ENCODE measurements at regions not wholly inside any gene's neighbourhood (a gene's known extent, or its start where the extent isn't known, plus 50 kb on each side); places are given as distances from the start of the nearest gene placed in this dataset.
"Not testable (repeated sequence)": the region's sequence is repeated elsewhere in the genome, so short reads cannot be mapped to it uniquely, and the experiment has no call there.

- FAIRE-seq; DNase-seq (ENCODE audit: extremely low spot score, insufficient read length, low read depth): not testable (repeated sequence)
Measured at GRCh38 chr10:120047373-120047772, 154.8 kb downstream of the SEC23IP start.

GRCh38 chr10:120047926-120048325 is 155.4 kb downstream of the SEC23IP start:
- FAIRE-seq: no peak
- no peak for DNase-seq (ENCODE audit: extremely low spot score, insufficient read length, low read depth)

GRCh38 chr10:120048391-120048790 is 155.9 kb downstream of the SEC23IP start:
- no peak for DNase-seq (ENCODE audit: extremely low spot score, insufficient read length, low read depth)
- no peak for FAIRE-seq

- DNase-seq (ENCODE audit: extremely low spot score, insufficient read length, low read depth): no peak
- FAIRE-seq: no peak
Measured at GRCh38 chr10:120051671-120052070, 159.1 kb downstream of the SEC23IP start.

GRCh38 chr10:120052964-120053702 is 160.6 kb downstream of the SEC23IP start:
- DNase-seq (ENCODE audit: extremely low spot score, insufficient read length, low read depth): no peak
- FAIRE-seq: no peak

- FAIRE-seq; DNase-seq (ENCODE audit: extremely low spot score, insufficient read length, low read depth): not testable (repeated sequence)
Measured at GRCh38 chr10:120059790-120060189, 167.3 kb downstream of the SEC23IP start.

GRCh38 chr10:120067427-120067826 is 174.9 kb downstream of the SEC23IP start:
- no peak for FAIRE-seq
- no peak for DNase-seq (ENCODE audit: extremely low spot score, insufficient read length, low read depth)

GRCh38 chr10:120069700-120070099 is 177.2 kb downstream of the SEC23IP start:
- no peak for DNase-seq (ENCODE audit: extremely low spot score, insufficient read length, low read depth)

GRCh38 chr10:120075349-120075748 is 182.8 kb downstream of the SEC23IP start:
- DNase-seq (ENCODE audit: extremely low spot score, insufficient read length, low read depth) (no peak), FAIRE-seq (no peak)

More at GRCh38 chr10:120069700-120070099, 177.2 kb downstream of the SEC23IP start:
- FAIRE-seq: no peak

- DNase-seq (ENCODE audit: extremely low spot score, insufficient read length, low read depth) (no peak), FAIRE-seq (no peak)
Measured at GRCh38 chr10:120076996-120077706, 184.6 kb downstream of the SEC23IP start.

- FAIRE-seq (no peak), DNase-seq (ENCODE audit: extremely low spot score, insufficient read length, low read depth) (no peak)
Measured at GRCh38 chr10:120077707-120078492, 185.4 kb downstream of the SEC23IP start.

- FAIRE-seq (no peak), DNase-seq (ENCODE audit: extremely low spot score, insufficient read length, low read depth) (no peak)
Measured at GRCh38 chr10:120085096-120085796, 192.7 kb downstream of the SEC23IP start.

- DNase-seq (ENCODE audit: extremely low spot score, insufficient read length, low read depth): no peak
- FAIRE-seq: no peak
Measured at GRCh38 chr10:120086066-120086465, 193.5 kb downstream of the SEC23IP start.

- FAIRE-seq: no peak
- DNase-seq (ENCODE audit: extremely low spot score, insufficient read length, low read depth): no peak
Measured at GRCh38 chr10:120087109-120087508, 194.6 kb downstream of the SEC23IP start.

- FAIRE-seq (no peak), DNase-seq (ENCODE audit: extremely low spot score, insufficient read length, low read depth) (no peak)
Measured at GRCh38 chr10:120095875-120096274, 203.3 kb downstream of the SEC23IP start.

GRCh38 chr10:120097766-120098165 is 205.2 kb downstream of the SEC23IP start:
- DNase-seq (ENCODE audit: extremely low spot score, insufficient read length, low read depth): no peak
- FAIRE-seq: no peak

GRCh38 chr10:120098232-120098930 is 205.9 kb downstream of the SEC23IP start:
- DNase-seq (ENCODE audit: extremely low spot score, insufficient read length, low read depth): no peak
- no peak for FAIRE-seq

GRCh38 chr10:120103738-120104560 is 211.4 kb downstream of the SEC23IP start:
- FAIRE-seq: no peak
- no peak for DNase-seq (ENCODE audit: extremely low spot score, insufficient read length, low read depth)

GRCh38 chr10:120105001-120105400 is 212.5 kb downstream of the SEC23IP start:
- FAIRE-seq (no peak), DNase-seq (ENCODE audit: extremely low spot score, insufficient read length, low read depth) (no peak)
